Large intestine (tissue), 3 donors: ENCODE measurements at regions not wholly inside any gene's neighbourhood (a gene's known extent, or its start where the extent isn't known, plus 50 kb on each side); places are given as distances from the start of the nearest gene placed in this dataset.

Experiments
- DNase-seq, 2 donors: peaks; one replicate each; pipeline versions ENCODE4 v3.0.0 to v3.0.0-alpha.2; 2013
- H3K27ac ChIP-seq: one replicate; pipeline ENCODE4 v1.5.1; 2013; ENCODE audit warnings: low read length
- H3K27me3 ChIP-seq: 2 replicates; pipeline ENCODE4 v1.6.1; 2013; ENCODE audit warnings: low read length; ENCODE audit not compliant: control insufficient read depth, insufficient read depth
- H3K36me3 ChIP-seq: 2 replicates; pipeline ENCODE4 v1.6.1; 2013; ENCODE audit warnings: low read length; ENCODE audit not compliant: control insufficient read depth, insufficient read depth
- H3K4me1 ChIP-seq: one replicate; pipeline ENCODE4 v1.6.1; 2013; ENCODE audit warnings: low read length; ENCODE audit not compliant: control insufficient read depth, insufficient read depth
- H3K4me3 ChIP-seq: one replicate; pipeline ENCODE4 v1.5.1; 2013; ENCODE audit warnings: low read length
- H3K9me3 ChIP-seq: one replicate; pipeline ENCODE4 v1.6.1; 2013; ENCODE audit warnings: mild to moderate bottlenecking, low read depth, low read length, moderate library complexity; ENCODE audit not compliant: control insufficient read depth
- WGBS: methylation state at CpG from one replicate; pipeline ENCODE4 v1.1.5; 2013; ENCODE audit warnings: low lambda C conversion rate; ENCODE audit not compliant: insufficient coverage; 5-methylcytosine and 5-hydroxymethylcytosine counted together

DNA sequence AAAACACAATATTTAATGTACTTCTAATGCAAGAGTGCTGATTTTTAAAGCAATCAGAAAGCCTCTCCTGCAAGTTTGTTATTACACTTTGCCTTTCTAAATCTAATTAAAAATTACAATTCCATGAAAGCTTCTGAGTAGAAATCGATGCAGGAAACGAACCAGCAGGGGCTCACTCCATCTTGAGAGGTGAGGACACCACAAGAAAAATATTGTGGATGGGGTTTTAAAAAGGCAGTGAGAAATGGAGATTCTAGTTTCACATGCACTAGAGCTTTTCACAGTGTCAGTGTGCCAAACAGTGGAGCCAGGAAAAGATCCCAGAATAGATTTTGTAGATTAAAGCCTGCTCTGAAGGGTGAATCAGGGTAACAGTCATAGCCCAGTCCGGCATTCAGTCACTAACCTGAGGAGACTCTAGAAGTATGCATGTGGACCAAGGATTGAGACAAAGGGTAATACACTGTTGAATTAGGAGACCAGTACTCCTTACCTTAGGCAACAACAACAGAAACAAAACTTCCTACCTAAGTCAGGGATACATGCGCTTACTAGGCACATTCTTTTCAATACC lies 362.3 kb downstream of the NAF1 start:
- no peak for DNase-seq
- no peak overlapping the region for H3K27ac ChIP-seq
- no CpG with 5 or more reads among the region's 4 CpGs for WGBS
- H3K27me3 ChIP-seq, result no peaks in the 10 kb centered on the region
- H3K4me3 ChIP-seq, result no peak overlapping the region
- no peaks in the 10 kb centered on the region for H3K9me3 ChIP-seq
- no peaks in the 10 kb centered on the region for H3K4me1 ChIP-seq
- H3K36me3 ChIP-seq, result no peaks in the 10 kb centered on the region

DNA sequence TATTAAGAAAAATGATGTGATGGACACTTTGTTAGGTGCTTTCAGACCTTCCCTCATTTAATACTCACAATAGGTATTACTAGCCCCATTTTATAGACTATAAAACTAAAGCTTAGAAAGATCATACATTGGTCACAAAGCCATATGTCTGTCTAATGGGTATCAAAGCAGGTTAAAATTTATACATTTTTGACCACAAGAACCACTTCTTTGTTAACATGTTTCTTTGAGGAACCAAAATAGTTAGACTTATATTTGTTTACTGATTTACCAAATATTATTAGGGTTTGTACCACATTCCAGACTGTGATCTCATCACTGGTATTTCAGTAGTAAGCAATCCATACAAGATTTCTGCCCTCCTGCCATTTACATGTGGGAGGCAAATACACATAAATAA lies 363.3 kb downstream of the NAF1 start:
- DNase-seq, result no peak
- Histone ChIP-seq H3K4me3 (no peak overlapping the region), H3K9me3 (no peaks in the 10 kb centered on the region), H3K36me3 (no peaks in the 10 kb centered on the region), H3K27ac (no peak overlapping the region), H3K4me1 (no peaks in the 10 kb centered on the region), H3K27me3 (no peaks in the 10 kb centered on the region)

DNA sequence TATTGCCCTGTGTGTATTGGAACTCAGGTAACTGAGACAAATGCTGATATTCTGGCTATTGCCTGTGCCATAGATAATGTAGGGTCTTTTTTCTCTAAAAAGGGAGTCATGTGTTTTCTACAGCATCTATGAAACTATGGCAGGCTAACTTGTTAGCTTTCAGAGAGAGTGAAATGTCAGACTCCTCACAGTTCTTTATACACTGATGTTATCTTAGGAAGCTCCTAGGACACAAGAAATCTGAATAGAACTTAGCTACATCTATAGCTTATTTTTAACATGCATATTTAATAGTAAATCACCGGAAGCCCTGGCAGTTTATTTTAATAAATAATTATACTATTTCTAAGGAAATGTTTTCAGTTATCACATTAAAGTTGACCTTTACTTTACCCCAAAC lies 369.6 kb downstream of the NAF1 start:
- no peaks in the 10 kb centered on the region for H3K4me1 ChIP-seq
- no peaks in the 10 kb centered on the region for H3K36me3 ChIP-seq
- no peaks in the 10 kb centered on the region for H3K9me3 ChIP-seq
- 100% methylated on average over 1 of the region's 1 CpG for WGBS
- H3K27me3 ChIP-seq, result no peaks in the 10 kb centered on the region
- no peak for DNase-seq
- H3K27ac ChIP-seq, result no peak overlapping the region
- H3K4me3 ChIP-seq, result no peak overlapping the region

DNA sequence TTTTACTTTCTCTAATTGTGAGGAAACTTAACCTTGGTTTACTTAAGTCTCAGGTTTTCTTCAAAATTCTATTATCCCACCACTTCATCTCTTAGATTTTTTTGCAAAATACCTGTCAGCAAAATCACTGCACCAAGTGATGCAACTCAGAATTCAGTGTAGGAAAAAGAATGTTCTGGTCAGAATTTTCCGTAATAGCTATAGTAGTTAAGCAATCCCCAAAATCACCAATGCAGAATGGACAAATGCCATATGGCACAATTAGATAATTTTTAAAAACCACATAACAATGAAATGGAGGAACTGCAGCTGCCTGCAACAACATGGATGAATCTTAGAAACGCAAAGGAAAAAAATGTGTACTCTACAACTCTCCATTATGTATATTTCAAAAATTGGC lies 373.1 kb downstream of the NAF1 start:
- no peaks in the 10 kb centered on the region for H3K9me3 ChIP-seq
- H3K27ac ChIP-seq, result no peak overlapping the region
- H3K4me3 ChIP-seq, result no peak overlapping the region
- H3K27me3 ChIP-seq, result no peaks in the 10 kb centered on the region
- no peak for DNase-seq
- no peaks in the 10 kb centered on the region for H3K36me3 ChIP-seq
- no peaks in the 10 kb centered on the region for H3K4me1 ChIP-seq
- WGBS, result 83% methylated on average over 1 of the region's 2 CpGs

- Histone ChIP-seq H3K36me3 (no peaks in the 10 kb centered on the region), H3K9me3 (no peaks in the 10 kb centered on the region), H3K4me3 (no peak overlapping the region), H3K27me3 (no peaks in the 10 kb centered on the region), H3K27ac (no peak overlapping the region), H3K4me1 (no peaks in the 10 kb centered on the region)
- no peak for DNase-seq
- WGBS, result 86% methylated on average over 2 of the region's 2 CpGs
Observed at GRCh38 chr4:162793004-162793403, 373.7 kb downstream of the NAF1 start.

- H3K36me3 ChIP-seq, result no peaks in the 10 kb centered on the region
- DNase-seq, result no peak
- H3K9me3 ChIP-seq, result no peaks in the 10 kb centered on the region
- no peaks in the 10 kb centered on the region for H3K4me1 ChIP-seq
- H3K4me3 ChIP-seq, result no peak overlapping the region
- WGBS, result 80% methylated on average over 1 of the region's 2 CpGs
- no peak overlapping the region for H3K27ac ChIP-seq
- H3K27me3 ChIP-seq, result no peaks in the 10 kb centered on the region
Observed at GRCh38 chr4:162791226-162791625, 375.5 kb downstream of the NAF1 start.

GRCh38 chr4:162787120-162787519 lies 379.6 kb downstream of the NAF1 start:
- Histone ChIP-seq H3K9me3 (no peaks in the 10 kb centered on the region), H3K27me3 (no peaks in the 10 kb centered on the region), H3K4me1 (no peaks in the 10 kb centered on the region), H3K27ac (no peak overlapping the region), H3K36me3 (no peaks in the 10 kb centered on the region), H3K4me3 (no peak overlapping the region)
- DNase-seq, result no peak
- WGBS, result 100% methylated on average over 1 of the region's 2 CpGs

DNA sequence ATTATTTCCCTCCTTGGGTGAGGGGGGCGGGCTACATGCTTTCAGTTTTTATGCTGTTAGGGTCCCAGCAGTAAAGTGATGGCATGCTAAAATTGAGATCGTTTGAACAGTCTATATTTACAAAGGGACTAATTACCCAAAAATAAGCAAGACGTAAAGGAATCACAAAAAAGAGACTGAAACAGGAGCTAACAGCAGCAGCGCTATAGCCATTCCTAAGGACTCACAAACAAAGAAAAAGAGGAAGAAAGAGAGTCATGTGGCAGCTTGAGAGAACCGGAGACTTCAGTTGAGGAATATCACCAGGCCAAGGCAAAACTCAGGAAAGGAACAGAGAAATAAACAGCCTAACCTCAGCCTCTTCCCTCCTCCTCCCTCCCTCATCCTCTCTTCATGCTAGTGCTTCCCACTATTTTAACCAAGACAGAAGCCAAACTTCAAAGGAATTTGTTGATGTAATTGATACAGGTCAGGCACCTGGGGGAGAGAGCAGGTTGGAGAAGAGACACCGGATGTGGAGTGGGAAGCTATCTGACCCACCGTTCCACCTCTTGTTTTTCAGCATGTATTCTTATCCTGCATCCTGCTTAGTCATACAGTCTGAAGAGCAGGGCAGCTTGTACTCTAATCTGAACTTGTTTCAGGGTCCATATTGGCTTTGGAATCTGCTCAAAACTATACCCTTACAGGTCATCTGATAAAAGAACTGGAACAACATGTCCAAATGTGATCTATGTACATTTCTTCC lies 383.7 kb downstream of the NAF1 start:
- DNase-seq, result no peak
- Histone ChIP-seq H3K4me3 (no peak overlapping the region), H3K27ac (no peak overlapping the region), H3K36me3 (no peaks in the 10 kb centered on the region), H3K27me3 (no peaks in the 10 kb centered on the region), H3K4me1 (no peaks in the 10 kb centered on the region), H3K9me3 (no peaks in the 10 kb centered on the region)
- 39% methylated on average over 3 of the region's 7 CpGs for WGBS

DNA sequence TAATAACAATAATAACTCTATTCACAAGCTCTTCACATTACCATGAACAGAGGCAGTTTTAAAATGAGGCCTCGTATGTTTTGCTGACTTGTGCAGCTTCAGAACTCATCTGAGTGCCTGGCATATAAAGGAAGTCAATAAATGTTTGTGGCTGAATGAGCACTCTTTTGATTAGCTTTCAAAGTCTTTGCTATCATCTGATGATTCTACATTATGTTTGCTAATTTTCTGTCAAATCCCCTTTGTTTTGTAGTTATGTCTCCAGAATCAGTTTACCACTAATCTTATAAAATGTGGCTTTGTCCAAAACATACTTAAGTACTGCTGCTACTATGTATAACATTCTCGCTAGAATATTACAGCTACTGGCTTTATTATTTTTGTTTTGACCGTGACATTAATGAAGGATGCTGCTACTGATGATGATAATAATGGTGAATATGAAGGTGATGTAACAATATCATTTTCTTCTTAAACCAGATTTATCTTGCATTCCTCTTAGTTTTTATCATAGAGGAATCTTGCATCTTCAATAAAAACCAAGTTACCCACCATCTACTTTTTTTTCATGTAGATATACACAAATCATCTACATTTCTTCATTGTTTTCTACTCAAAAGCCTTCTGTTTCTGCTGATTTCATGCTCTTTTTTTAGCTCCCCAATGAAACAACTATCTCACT lies 384.5 kb downstream of the NAF1 start:
- H3K36me3 ChIP-seq, result no peaks in the 10 kb centered on the region
- WGBS, result 100% methylated on average over 2 of the region's 3 CpGs
- H3K27me3 ChIP-seq, result no peaks in the 10 kb centered on the region
- H3K9me3 ChIP-seq, result no peaks in the 10 kb centered on the region
- H3K4me1 ChIP-seq, result no peaks in the 10 kb centered on the region
- no peak overlapping the region for H3K4me3 ChIP-seq
- no peak for DNase-seq
- no peak overlapping the region for H3K27ac ChIP-seq

- Histone ChIP-seq H3K4me1 (no peaks in the 10 kb centered on the region), H3K27ac (no peak overlapping the region), H3K27me3 (no peaks in the 10 kb centered on the region), H3K36me3 (no peaks in the 10 kb centered on the region), H3K4me3 (no peak overlapping the region), H3K9me3 (no peaks in the 10 kb centered on the region)
- WGBS, result no CpG with 5 or more reads among the region's 1 CpG
- DNase-seq, result no peak
Observed at GRCh38 chr4:162770761-162771490, 395.8 kb downstream of the NAF1 start.
